Skin of body (tissue), 1 donor: ENCODE measurements at regions not wholly inside any gene's neighbourhood (a gene's known extent, or its start where the extent isn't known, plus 50 kb on each side); places are given as distances from the start of the nearest gene placed in this dataset.

ENCODE experiments used
- DNase-seq: peaks from one replicate; lab custom pipeline; 2025; lab: John Stamatoyannopoulos, UW

GRCh38 chr5:12274236-12274635 is 370.0 kb upstream of the CTNND2 start:
- no peak for DNase-seq

DNA sequence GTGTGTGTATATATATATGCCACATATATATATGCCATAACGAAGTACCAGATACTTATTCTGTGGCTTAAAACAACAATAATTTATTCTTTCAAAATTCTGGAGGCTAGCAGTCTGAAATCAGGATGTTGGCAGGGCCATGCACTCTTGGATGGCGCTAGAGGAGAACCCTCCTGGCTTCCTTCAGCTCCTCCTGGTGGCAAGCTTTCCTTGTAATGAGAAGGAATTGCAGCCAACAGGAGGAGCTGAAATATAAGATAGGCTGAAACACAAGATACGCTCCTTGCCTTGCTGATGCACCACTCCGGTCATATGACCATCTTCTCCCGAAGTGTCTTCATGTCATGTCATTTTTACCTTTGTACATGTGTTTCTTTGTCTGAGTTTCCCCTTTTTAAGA is 368.1 kb upstream of the CTNND2 start:
- DNase-seq = no peak

DNA sequence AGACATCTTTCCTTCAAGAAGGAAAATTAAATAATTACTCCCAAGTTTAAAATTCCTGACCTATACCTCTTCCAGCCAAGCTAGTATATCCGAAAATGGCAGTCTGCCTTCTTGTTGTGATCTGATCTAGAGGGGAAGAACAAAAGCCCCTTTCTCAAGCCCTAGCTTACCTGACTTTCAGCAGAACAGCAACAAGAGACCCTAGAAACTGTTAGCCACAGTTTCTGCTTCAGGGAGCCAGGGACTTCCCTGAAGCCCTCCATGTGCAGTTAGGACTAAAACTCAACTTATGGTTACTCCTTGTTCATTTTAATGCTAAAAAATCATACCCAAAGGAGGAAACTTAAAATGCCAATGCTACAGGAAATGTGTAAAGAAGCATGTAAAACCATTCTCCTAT is 366.7 kb upstream of the CTNND2 start:
- DNase-seq = no peak

DNA sequence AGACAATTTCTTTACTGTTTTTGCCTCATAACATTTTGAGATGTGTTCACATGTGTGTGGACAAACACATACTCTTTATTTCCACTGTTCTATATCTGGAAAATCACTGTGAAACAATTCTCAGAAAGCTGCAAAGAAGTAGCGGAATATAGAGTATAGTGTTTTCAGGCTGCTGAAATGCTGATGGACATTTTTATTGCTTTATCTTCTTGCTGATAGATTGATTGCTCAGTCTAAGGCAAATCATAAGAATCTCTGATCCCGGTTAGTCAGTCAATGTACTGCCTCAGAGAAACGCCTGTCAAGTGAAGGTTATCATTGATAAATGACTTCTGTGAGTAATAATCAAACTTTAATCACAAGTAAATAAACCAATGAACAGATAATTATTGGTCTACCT is 364.9 kb upstream of the CTNND2 start:
- no peak for DNase-seq

DNA sequence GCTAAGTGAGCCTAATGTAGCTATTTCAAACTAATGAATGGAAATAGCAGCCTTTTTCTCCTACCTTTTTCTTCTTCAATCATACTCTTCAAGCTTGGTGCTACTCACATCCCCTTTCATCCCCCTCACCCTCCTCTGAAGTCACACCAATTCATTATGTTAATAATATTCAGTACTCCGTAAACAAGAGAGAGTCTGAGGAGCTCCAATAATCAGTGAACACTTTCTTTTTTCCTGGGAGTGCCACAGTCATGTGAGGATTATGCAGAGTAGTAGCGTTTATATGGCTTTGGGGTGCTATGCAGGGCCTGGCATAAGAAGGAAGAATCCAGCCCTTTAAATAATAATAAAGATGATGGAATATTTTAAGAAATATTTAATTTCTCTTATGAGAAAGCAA is 354.3 kb upstream of the CTNND2 start:
- no peak for DNase-seq

DNA sequence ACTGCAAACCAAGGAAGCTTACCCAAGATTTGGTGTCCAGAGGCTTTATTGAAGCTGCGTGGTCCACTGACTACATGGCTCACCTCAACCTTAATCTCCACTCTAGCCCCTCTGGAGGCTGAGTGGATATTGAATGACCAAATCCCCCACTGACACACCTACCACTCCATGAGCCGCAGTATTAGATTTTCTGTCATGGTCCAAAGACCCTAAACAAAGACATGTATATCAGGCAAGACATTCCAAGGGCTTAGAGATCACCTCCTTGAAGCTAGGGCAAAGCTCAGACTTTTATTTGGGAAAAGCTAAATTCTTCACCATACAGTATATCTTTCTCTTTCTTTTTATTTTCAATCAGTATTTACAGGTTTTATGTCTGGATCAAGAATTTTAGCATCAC is 346.2 kb upstream of the CTNND2 start:
- no peak for DNase-seq

GRCh38 chr5:12248831-12249230 is 344.6 kb upstream of the CTNND2 start:
- DNase-seq = no peak

GRCh38 chr5:12246036-12246435 is 341.8 kb upstream of the CTNND2 start:
- DNase-seq = no peak

DNA sequence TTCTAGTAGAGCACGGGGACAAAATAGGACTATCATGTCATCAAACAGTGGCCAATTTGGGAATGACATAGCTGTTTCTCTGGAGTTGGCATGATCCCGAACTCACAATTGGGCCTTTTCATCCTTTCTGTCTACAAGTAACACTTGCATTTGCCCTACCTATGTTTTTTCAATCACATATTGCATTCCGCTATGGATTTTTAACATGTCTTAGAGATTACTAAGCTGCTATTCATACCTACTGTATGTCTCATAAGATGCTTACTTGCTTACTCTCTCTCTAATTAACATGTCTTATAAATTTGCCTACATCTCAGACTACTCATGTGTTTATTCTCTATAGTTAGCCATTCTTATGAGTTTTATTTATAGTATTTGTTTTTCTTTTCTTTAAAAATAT is 341.2 kb upstream of the CTNND2 start:
- no peak for DNase-seq

GRCh38 chr5:12242950-12243888 is 339.0 kb upstream of the CTNND2 start:
- DNase-seq = no peak

GRCh38 chr5:12237837-12238575 is 333.8 kb upstream of the CTNND2 start:
- DNase-seq = no peak

- DNase-seq = no peak
Measured at GRCh38 chr5:12230659-12231058, 326.4 kb upstream of the CTNND2 start.

DNA sequence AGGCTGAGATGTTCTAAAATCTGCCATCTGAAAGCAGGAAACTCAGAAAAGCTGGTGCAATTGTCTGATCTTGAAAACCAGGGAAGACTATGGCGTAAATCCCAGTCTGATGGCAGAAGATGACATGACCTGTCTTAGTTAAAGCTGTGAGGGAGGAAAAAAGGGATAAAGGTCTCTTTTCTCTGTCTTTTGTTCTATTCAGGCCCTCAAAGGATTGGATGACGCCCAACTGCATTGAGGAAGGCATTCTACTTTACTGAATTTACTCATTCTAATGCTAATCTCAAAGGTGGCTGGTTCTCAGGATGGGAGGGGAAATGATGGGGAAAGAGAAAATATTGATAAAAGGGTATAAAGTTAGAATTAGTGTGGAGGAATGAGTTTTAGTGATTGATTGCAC is 312.8 kb upstream of the CTNND2 start:
- no peak for DNase-seq

- DNase-seq = no peak
Measured at GRCh38 chr5:12214267-12215015, 310.2 kb upstream of the CTNND2 start.

GRCh38 chr5:12208366-12209100 is 304.3 kb upstream of the CTNND2 start:
- no peak for DNase-seq

DNA sequence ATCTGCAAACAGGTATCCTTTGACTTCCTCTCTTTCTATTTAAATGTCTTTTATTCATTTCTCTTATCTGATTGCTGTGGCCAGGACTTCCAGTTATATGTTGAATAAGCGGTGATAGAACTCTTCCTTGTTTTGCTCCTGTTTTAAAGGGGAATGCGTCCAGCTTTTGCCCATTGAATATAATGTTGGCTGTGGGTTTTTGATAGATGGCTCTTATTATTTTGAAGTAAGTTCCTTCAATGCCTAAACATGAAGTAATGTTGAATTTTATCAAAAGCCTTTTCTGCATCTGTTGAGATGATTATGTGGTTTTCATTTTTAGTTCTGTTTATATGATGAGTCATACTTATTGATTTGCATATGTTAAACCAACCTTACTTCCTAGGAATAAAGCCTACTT is 300.5 kb upstream of the CTNND2 start:
- no peak for DNase-seq

GRCh38 chr5:12193536-12193935 is 289.3 kb upstream of the CTNND2 start:
- DNase-seq = no peak

DNA sequence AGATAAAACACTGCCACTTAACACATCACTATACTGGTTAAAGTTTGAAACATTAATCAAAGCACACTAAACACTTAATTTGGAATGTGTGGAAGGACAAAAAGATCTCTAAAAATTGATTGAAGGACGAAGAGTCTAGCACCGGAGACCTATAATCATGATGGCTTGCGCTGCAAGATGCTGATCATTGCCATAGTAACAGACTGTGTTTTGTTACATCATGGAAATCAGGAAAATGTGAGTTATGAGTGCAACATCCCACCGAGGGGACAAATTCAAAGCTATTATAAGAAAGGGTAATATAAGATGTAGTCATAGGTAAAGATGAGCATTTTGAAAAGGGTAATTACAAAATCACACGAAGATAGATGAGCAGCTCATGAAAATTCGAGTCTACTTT is 278.8 kb upstream of the CTNND2 start:
- no peak for DNase-seq

DNA sequence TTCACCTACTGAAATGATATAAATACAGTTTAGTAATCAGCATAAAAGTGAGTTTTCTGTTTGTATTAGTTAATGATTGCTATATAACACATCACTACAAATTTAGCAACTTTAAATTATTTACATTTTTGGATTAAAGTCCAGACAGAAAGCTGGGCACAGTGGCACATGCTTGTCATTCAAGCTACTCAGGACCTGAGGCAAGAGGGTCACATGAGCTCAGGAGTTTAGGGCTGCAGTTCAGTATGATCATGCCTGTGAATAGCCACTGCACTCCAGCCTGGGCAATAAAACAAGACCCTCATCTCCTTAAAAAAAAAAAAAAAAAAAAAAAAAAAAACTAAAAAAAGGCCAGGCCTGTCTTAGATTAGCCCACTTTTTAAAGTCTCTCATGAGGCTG is 273.6 kb upstream of the CTNND2 start:
- no peak for DNase-seq

- DNase-seq = no peak
Measured at GRCh38 chr5:12177225-12177624, 273.0 kb upstream of the CTNND2 start.

DNA sequence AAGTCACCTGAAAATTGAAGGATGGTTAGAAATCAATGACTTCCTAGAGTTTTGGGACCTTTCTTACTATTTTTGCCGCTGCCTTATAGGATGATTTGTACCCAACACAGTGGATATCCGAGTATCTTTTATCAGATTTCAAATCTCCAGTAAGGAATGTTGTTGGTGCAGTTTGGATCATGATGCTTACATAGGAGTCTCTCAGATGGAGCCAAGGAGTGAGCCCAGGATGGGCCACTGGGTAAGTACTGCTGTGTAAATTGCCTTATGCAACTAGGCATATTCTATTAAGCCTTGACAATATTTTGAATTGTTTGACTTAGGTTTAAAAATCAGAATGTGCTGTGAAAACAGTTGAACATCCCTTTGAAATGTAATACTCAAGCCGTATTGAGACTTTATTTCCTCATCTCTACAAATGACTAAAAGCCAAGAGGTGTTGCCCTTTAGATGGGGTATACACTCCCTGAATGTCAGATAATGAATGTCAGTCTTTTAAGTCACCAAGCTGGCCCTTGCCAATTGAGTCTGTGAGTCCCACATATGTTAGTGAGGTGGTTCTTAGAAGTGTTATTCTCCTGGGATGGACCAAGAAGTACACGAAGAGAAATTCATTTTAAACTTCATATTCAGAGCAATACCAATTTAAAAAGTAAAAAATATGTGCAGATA is 271.8 kb upstream of the CTNND2 start:
- DNase-seq = no peak
